KG1 (cell line): ENCODE measurements at regions not wholly inside any gene's neighbourhood (a gene's known extent, or its start where the extent isn't known, plus 50 kb on each side); places are given as distances from the start of the nearest gene placed in this dataset.
"Not testable (repeated sequence)": the region's sequence is repeated elsewhere in the genome, so short reads cannot be mapped to it uniquely, and the experiment has no call there.

ENCODE experiments used
- DNase-seq: peaks from one replicate; lab custom pipeline; 2025; lab: John Stamatoyannopoulos, UW

GRCh38 chr15:35282965-35283496, 197.9 kb upstream of the NANOGP8 start:
- DNase-seq, result no peak

GRCh38 chr15:35281515-35281914, 196.4 kb upstream of the NANOGP8 start:
- no peak for DNase-seq

GRCh38 chr15:35279811-35280210, 194.7 kb upstream of the NANOGP8 start:
- no peak for DNase-seq

- no peak for DNase-seq
Observed at GRCh38 chr15:35271371-35272043, 186.4 kb upstream of the NANOGP8 start.

- no peak for DNase-seq
Observed at GRCh38 chr15:35260941-35261340, 175.8 kb upstream of the NANOGP8 start.

GRCh38 chr15:35260274-35260673, 175.2 kb upstream of the NANOGP8 start:
- not testable (repeated sequence) for DNase-seq

- no peak for DNase-seq
Observed at GRCh38 chr15:35256551-35256950, 171.5 kb upstream of the NANOGP8 start.

GRCh38 chr15:35256141-35256540, 171.0 kb upstream of the NANOGP8 start:
- no peak for DNase-seq

GRCh38 chr15:35254908-35255307, 169.8 kb upstream of the NANOGP8 start:
- not testable (repeated sequence) for DNase-seq

- DNase-seq, result no peak
Observed at GRCh38 chr15:35254062-35254461, 169.0 kb upstream of the NANOGP8 start.

- DNase-seq, result no peak
Observed at GRCh38 chr15:35252351-35252865, 167.3 kb upstream of the NANOGP8 start.

- DNase-seq, result no peak
Observed at GRCh38 chr15:35247150-35247549, 162.1 kb upstream of the NANOGP8 start.

- DNase-seq, result no peak
Observed at GRCh38 chr15:35246451-35246850, 161.4 kb upstream of the NANOGP8 start.

- not testable (repeated sequence) for DNase-seq
Observed at GRCh38 chr15:35245681-35246080, 160.6 kb upstream of the NANOGP8 start.

GRCh38 chr15:35244227-35244626, 159.1 kb upstream of the NANOGP8 start:
- DNase-seq, result no peak

GRCh38 chr15:35243758-35244157, 158.7 kb upstream of the NANOGP8 start:
- DNase-seq, result no peak

GRCh38 chr15:35239693-35240092, 154.6 kb upstream of the NANOGP8 start:
- DNase-seq, result not testable (repeated sequence)

GRCh38 chr15:35238448-35238847, 153.4 kb upstream of the NANOGP8 start:
- DNase-seq, result not testable (repeated sequence)

- no peak for DNase-seq
Observed at GRCh38 chr15:35229085-35229484, 144.0 kb upstream of the NANOGP8 start.

GRCh38 chr15:35218215-35218614, 133.1 kb upstream of the NANOGP8 start:
- no peak for DNase-seq

- no peak for DNase-seq
Observed at GRCh38 chr15:35215093-35215492, 130.0 kb upstream of the NANOGP8 start.

GRCh38 chr15:35211240-35211902, 126.3 kb upstream of the NANOGP8 start:
- no peak for DNase-seq

- no peak for DNase-seq
Observed at GRCh38 chr15:35210370-35210769, 125.3 kb upstream of the NANOGP8 start.
